Suppressor macrophage treated with lipopolysaccharide for 4 hours (primary cell): ENCODE measurements at regions not wholly inside any gene's neighbourhood (a gene's known extent, or its start where the extent isn't known, plus 50 kb on each side); places are given as distances from the start of the nearest gene placed in this dataset.
A peak's percentile ranks its signal among the peaks of the same experiment; 100 is the strongest.

Experiments
- DNase-seq: peaks from one replicate; pipeline ENCODE4 v3.0.0-alpha.2; 2020

GRCh38 chr5:61916621-61917620, 389.1 kb upstream of the KIF2A start:
- DNase-seq = no peak

GRCh38 chr5:61918611-61919010, 387.4 kb upstream of the KIF2A start:
- no peak for DNase-seq

- no peak for DNase-seq
Measured at GRCh38 chr5:61919920-61920319, 386.1 kb upstream of the KIF2A start.

- no peak for DNase-seq
Measured at GRCh38 chr5:61924251-61924650, 381.8 kb upstream of the KIF2A start.

DNA sequence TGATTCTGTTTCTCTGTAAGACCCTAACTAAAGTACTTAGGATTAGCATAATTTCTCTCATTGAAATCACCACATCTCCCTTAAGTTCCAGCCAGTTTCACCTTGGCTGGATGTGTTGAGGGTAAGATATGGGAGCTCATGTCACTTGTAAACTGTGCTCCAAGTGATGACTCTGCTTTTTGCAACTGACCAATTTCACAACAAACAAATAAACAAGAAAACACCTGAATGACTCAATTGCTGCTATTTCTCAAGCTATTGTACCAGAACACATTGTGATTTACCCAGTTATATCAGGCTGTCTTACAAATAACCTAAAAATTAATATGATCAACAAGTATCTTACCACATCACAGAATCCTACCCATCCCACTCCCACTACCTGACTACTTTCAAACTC, 379.1 kb upstream of the KIF2A start:
- DNase-seq = no peak

DNA sequence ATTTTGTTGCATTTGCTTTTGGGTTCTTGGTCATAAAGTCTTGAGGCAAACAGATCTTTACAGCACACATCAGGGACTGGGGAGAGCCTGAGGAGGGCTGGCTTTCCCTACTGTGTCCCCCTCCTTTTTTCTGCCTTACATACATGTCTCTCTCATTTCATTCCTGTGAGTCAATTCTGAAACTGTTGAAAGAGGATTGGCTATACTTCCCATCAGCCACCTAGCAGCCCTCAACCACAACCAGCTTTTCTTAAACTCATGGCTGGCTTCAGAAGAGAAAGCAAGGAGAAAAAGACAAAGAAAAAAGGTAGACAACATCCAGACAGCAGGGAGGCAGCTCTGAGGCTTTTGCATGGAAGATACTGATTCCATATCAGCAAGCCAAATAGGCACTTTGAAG, 374.8 kb upstream of the KIF2A start:
- DNase-seq = no peak

DNA sequence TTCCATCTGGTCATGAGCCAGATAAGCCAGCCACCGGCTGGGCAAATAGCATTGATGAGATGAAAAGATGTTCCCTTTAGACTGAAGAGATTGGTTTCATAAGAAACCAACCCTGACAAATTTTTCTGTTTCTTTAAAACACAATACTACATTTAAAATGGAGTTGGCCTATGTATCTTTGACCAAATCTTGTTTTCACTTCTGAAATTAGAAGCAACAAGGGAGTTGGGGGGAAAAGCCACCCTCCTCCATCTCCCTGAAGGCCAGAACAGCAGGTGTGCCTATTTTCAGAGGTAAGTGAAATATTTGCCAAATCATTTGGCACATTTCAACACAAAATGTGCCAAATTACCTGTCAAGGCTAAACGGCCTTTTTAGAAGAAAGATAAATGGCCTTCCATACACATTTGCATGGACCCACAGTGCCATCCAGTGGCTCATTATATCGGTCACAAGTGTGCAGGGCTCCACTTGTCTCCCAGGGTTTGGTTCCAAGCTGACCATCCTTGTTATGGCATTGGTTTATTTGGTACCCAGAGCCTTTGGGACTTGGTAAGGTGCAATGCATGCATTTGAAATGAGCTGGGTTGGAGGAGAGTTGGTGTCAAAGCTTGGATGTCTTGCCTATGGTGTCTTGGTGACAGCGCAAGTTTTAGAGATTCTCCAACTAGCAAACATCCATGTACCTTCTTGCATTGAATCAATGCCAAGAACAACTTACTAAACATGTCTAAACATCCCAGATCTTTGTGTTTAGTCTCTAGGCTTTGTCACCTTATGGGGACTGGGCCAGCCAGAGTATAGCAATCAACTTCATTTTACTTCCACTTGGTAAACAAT, 372.0 kb upstream of the KIF2A start:
- DNase-seq = peak; percentile 48

GRCh38 chr5:61941637-61942036, 364.4 kb upstream of the KIF2A start:
- no peak for DNase-seq

DNA sequence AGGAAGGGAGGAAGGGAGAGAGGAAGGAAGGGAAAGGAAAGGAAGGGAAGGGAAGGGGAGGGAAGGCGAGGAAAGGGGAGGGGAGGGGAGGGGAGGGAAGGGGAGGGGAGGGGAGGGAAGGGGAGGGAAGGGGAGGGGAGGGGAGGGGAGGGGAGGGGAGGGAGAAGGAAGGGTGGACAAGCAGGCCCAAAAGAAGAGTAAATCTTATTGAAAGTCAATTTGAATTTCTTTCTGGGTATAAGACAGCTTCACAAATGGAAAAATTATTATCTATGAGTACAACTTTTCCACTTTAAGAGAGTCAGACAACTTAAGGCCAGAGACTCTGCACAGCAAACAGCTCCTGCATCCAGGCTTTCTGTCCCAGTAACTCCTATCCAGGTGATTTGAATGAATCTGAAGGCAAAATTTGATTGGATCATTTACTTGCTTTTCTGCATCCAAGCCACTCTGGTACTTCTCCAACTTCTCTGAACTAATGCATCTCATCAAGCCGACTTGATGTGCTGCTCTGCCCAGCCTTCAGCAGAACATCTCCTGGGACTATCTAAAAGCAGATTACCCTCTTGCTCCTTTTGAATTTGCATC, 363.4 kb upstream of the KIF2A start:
- DNase-seq = no peak

DNA sequence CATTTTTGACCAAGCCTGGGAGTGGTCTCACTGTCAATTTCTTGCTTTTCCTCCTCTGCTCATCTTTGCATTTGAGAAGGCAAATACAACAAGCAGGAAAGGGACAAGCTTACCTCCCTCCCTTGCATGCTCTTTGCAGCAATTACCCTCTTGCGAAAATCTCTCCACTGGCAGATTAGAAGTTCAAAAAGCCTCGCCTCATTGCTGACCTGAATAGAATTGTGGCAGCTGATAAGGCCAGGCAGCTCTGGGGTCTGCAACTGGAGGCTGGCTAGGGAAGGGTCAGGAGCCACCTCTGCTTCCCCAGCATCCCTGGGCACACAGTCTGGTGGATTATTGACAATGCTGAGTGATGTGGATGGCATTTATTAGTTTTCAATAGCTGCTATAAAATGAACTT, 362.3 kb upstream of the KIF2A start:
- no peak for DNase-seq

DNA sequence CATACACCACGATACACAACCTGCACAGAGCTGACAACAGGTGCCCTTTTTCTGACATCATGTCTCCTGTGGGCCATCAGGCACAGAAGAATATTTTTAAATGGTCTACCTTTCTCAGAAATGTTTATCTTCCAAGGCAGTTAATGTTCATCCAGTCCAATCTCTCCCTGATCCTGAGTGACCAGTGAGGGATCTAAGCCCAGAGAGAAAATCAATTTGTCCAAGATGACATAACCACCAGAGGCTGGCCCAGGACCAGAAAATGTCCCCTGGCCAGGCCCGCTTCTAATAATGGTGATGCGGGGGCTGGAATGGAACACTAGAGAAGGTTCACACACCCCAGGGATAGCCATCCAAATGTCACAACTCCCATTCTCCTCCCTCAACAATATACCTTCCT, 357.9 kb upstream of the KIF2A start:
- DNase-seq = no peak

GRCh38 chr5:61949054-61949678, 356.8 kb upstream of the KIF2A start:
- no peak for DNase-seq

DNA sequence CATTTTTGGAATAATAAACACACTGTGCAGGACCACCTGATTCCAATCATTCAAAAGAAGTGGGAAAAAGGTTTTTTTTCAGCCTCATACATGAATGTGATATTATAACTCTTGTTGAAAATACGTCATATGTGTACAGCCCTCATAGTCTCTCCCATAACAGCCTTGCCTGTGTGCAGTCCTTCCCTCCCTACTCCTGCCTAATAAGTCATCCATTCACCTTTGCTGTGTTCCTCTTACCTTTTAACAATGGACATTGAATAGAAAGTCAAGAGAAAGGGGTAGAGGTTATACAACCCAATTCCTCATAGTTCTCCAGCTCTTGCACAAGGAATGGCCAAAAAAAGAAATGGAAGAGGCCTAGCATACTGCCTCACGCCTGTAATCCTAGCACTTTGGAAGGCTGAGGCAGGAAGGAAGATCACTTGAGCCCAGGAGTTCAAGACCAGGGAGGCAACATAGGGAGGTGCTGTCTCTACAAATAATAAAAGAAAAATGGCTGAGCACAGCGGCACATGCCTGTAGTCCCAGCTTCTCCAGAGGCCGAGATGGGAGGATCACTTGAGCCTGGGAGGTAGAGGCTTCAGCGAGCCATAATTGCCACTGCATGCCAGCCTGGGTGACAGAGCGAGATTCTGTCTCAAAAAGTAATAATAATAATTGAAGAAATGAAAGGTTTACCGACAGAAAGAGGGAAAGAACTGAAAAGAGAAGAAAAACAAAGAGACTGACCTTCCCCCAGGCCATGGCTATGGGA, 356.1 kb upstream of the KIF2A start:
- no peak for DNase-seq

DNA sequence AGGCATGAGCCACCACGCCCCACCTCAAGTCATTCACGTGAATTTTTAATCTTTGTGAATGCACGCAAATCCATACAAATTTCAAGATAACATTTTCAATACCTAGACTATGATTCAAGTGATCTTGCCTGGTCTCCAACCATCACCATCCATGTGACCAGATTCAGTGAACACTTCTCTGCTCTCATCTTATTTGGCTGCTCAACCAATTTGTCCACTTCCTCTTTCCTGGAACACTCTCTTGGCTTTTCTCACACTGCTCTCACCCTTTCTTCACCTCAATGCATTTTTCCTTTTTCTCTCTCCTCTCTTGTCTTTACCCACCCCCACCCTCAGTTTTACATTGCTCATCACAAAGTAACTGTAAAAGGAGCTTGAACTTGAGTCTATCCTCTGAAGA, 354.7 kb upstream of the KIF2A start:
- no peak for DNase-seq

- no peak for DNase-seq
Measured at GRCh38 chr5:61953913-61954312, 352.1 kb upstream of the KIF2A start.

- no peak for DNase-seq
Measured at GRCh38 chr5:61964201-61964600, 341.8 kb upstream of the KIF2A start.

GRCh38 chr5:61965069-61965468, 340.9 kb upstream of the KIF2A start:
- DNase-seq = peak; percentile 3

DNA sequence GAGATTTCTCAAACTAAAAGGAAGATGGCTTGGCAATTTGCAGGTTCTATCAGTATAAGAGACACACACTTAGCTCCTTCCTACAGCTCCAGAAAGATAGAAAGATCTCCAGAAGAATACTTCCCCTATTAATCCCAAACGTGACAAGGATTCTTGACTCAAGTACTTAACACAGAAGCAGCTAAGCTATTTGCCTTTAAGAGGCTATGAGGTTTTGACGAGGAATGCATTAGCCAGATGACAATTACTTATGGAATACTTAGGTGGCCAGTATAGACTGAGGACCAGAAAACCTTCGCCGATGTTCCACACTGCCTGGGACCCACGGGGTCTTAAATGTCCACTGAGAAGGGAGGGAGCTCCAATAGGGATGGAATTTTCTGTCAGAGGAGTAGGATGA, 340.5 kb upstream of the KIF2A start:
- DNase-seq = no peak

DNA sequence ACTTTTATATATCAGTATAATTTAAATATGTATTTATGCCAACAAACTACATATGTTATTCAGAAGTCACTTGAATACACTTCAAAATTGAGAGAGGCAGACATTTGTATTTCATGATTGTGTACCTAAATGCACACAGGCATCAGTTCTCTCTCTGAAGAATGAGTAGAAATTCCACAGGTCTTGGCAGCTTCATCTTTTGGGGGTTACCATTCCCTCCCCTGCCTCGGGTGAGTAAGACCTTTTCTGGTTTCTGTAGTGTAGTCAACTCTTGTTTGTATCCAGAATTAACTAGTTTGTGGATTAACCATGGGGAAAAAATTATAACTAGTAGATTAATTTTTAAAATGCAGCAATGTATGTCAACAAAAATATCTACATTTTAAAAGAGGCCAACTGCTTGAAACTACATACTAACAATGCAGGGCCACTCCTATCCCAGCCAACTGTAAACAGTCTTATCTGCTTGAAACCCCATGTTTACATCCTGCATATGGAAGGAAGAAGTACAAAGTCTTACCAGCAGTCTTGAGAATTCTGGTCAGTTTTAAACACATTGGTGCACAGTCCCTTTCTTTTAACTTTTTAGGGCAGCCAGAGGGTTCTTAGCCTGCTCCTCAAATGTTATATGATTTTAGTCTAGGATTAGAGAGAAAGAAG, 339.6 kb upstream of the KIF2A start:
- DNase-seq = no peak

- DNase-seq = no peak
Measured at GRCh38 chr5:61966997-61967396, 339.0 kb upstream of the KIF2A start.

DNA sequence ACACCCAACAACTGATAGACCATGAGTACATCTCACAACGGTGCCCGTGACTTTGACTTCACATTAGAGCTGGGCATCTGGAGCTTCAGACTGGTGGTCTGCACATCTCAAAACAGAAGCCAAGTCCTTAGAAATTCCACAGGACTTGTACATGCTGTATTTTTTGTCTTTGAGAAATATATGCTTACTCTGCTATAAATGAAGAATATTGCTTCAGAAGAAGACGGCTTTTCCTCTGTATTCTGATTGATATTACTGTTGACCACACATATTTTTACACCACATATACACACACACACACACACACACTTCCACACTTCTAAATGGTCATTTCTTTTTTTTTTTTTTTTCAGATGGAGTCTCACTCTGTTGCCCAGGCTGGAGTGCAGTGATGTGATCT, 338.3 kb upstream of the KIF2A start:
- no peak for DNase-seq

DNA sequence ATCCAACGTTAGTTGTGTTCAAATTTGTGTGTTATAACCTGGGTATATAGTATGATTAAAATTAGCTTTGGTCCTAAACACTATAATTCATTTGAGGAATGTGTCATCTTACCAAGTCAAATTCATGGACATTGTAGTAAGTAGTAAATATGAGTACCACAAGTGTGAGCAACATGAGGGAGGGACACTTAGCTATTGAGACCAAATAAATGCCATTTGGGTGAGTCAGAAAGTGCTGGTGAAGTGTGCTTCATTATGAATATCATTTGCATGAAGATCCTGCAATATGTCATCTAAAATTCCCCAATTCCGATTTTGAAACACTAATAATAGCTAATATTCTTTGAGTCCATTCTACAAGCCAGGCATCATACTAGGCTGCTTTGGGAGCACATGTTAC, 336.7 kb upstream of the KIF2A start:
- no peak for DNase-seq
